Neural cell (in vitro differentiated cells): ENCODE measurements at regions not wholly inside any gene's neighbourhood (a gene's known extent, or its start where the extent isn't known, plus 50 kb on each side); places are given as distances from the start of the nearest gene placed in this dataset.

Experiments used
- H2AFZ ChIP-seq: fragments of 200-600, 300-800 bp; sonication (generic), shearing (Covaris generic); 2 replicates; pipeline ENCODE4 v1.6.0; 2014; ENCODE audit warnings: low read depth, mild to moderate bottlenecking, antibody characterized with exemption, low read length, moderate library complexity
- H3F3A ChIP-seq: fragments of 200-600 bp; shearing (Covaris generic); 2 replicates; pipeline ENCODE4 v1.6.1; 2016; ENCODE audit warnings: mild to moderate bottlenecking, moderate library complexity, mixed read lengths, antibody characterized with exemption, low read length; ENCODE audit not compliant: insufficient read depth, poor library complexity, severe bottlenecking
- H3K27ac ChIP-seq: fragments of 200-600, 300-800 bp; sonication (generic), shearing (Covaris generic); 2 replicates; pipeline ENCODE4 v1.5.1; 2014; ENCODE audit warnings: mild to moderate bottlenecking, low read length, moderate library complexity
- H3K27me3 ChIP-seq: fragments of 300-800, 200-600 bp; sonication (generic), shearing (Covaris generic); 2 replicates; pipeline ENCODE4 v1.6.0; 2014; ENCODE audit warnings: mild to moderate bottlenecking, low read depth, low read length, moderate library complexity; ENCODE audit not compliant: insufficient read depth
- H3K36me3 ChIP-seq: fragments of 300-800, 200-600 bp; sonication (generic), shearing (Covaris generic); 2 replicates; pipeline ENCODE4 v1.5.1; 2014; ENCODE audit warnings: mild to moderate bottlenecking, antibody characterized with exemption, low read length, moderate library complexity; ENCODE audit not compliant: insufficient read depth
- H3K4me2 ChIP-seq: fragments of 300-800, 200-600 bp; sonication (generic), shearing (Covaris generic); 2 replicates; pipeline ENCODE4 v1.6.0; 2014; ENCODE audit warnings: mild to moderate bottlenecking, low read length
- H3K4me3 ChIP-seq: fragments of 300-800, 200-600 bp; sonication (generic), shearing (Covaris generic); 2 replicates; pipeline ENCODE4 v1.5.1; 2014; ENCODE audit warnings: mild to moderate bottlenecking, low read length, moderate library complexity
- H3K79me2 ChIP-seq: fragments of 200-600 bp; shearing (Covaris generic); replicated peaks from 2 replicates; pipeline ENCODE4 v1.6.0; 2014; ENCODE audit warnings: mild to moderate bottlenecking, low read length, moderate library complexity; ENCODE audit not compliant: insufficient read depth
- H3K9ac ChIP-seq: fragments of 300-800, 200-600 bp; sonication (generic), shearing (Covaris generic); 2 replicates; pipeline ENCODE4 v1.6.1; 2016; ENCODE audit warnings: mild to moderate bottlenecking, low read length, mixed read lengths
- H3K9me2 ChIP-seq: fragments of 200-600 bp; shearing (Covaris generic); 2 replicates; pipeline ENCODE4 v1.6.1; 2016; ENCODE audit warnings: mild to moderate bottlenecking, low read length, mixed read lengths; ENCODE audit not compliant: insufficient read depth
- H3K9me3 ChIP-seq: fragments of 200-600, 300-800 bp; sonication (generic), shearing (Covaris generic); 2 replicates; pipeline ENCODE4 v1.6.1; 2016; ENCODE audit warnings: mild to moderate bottlenecking, mixed run types, low read length, moderate library complexity, mixed read lengths
- H4K20me1 ChIP-seq: fragments of 200-600 bp; shearing (Covaris generic); 2 replicates; pipeline ENCODE4 v1.6.1; 2016; ENCODE audit warnings: mild to moderate bottlenecking, mixed run types; ENCODE audit not compliant: insufficient read depth
- EP300 ChIP-seq: fragments of 450-650 bp; conservative IDR thresholded peaks from 2 replicates; pipeline ENCODE4 v1.6.1; 2014; ENCODE audit warnings: antibody characterized with exemption, mild to moderate bottlenecking, moderate library complexity; ENCODE audit not compliant: poor library complexity, severe bottlenecking
- EZH2 ChIP-seq: fragments of 200-600, 300-800 bp; shearing (Covaris generic), sonication (generic); IDR thresholded peaks from 2 replicates; pipeline ENCODE4 v1.6.1; 2014; ENCODE audit warnings: antibody characterized with exemption, low read length, borderline replicate concordance, mild to moderate bottlenecking; ENCODE audit not compliant: insufficient read depth, poor library complexity, severe bottlenecking
- MXI1 ChIP-seq: fragments of 450-650 bp; conservative IDR thresholded peaks from 2 replicates; pipeline ENCODE4 v1.6.1; 2014; ENCODE audit warnings: antibody characterized with exemption, mild to moderate bottlenecking; ENCODE audit not compliant: poor library complexity, severe bottlenecking
- POLR2AphosphoS5 ChIP-seq: IDR thresholded peaks from 2 replicates; pipeline ENCODE4 v1.6.1; 2012
- RAD21 ChIP-seq: fragments of 450-650 bp; conservative IDR thresholded peaks from 2 replicates; pipeline ENCODE4 v1.6.1; 2014; ENCODE audit warnings: antibody characterized with exemption, mild to moderate bottlenecking, moderate library complexity
- SMC3 ChIP-seq: fragments of 450-650 bp; conservative IDR thresholded peaks from 2 replicates; pipeline ENCODE4 v1.6.1; 2014; ENCODE audit warnings: antibody characterized with exemption, mild to moderate bottlenecking, moderate library complexity; ENCODE audit not compliant: poor library complexity
- TAF1 ChIP-seq: IDR thresholded peaks from 2 replicates; pipeline ENCODE4 v1.6.1; 2012; ENCODE audit warnings: low read depth
- TF ChIP-seq, protein P1 (sequence below): IDR thresholded peaks from 2 replicates; pipeline ENCODE4 v1.6.1; 2012; ENCODE audit warnings: borderline replicate concordance
- TF ChIP-seq, protein P2 (sequence below): fragments of 450-650 bp; IDR thresholded peaks from 2 replicates; pipeline ENCODE4 v1.5.1; 2014; ENCODE audit warnings: antibody characterized with exemption, mild to moderate bottlenecking, moderate library complexity; ENCODE audit not compliant: poor library complexity, severe bottlenecking

DNA sequence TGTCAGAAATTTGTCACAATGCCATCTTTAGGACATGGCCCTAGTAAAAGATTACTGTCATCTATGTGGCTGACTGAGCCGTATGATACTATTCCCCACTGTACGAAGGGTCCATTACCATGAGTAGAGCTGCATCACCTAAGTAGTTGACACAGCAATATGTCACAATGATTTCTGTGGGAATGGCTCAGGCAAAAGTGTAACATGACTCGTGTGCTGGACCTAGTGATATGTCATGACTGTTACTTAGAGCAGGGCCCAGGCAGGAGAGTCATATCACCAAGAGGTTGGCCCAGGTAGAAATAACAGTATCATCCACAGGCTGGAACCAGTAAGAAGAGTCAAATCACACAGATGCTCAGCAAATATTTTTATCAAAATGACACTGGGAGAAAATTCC lies 1051.8 kb upstream of the AMELY start:
- H3K27ac ChIP-seq = no peak overlapping the region
- H3K4me3 ChIP-seq = no peak overlapping the region
- H3K9ac ChIP-seq = no peak overlapping the region
- H3K36me3 ChIP-seq = no peaks in the 10 kb centered on the region
- no peaks in the 10 kb centered on the region for H3K79me2 ChIP-seq
- no peaks in the 10 kb centered on the region for H3K27me3 ChIP-seq
- no peaks in the 10 kb centered on the region for H3K9me3 ChIP-seq
- H2AFZ ChIP-seq = no peak overlapping the region
- no peaks in the 10 kb centered on the region for H3K9me2 ChIP-seq
- H4K20me1 ChIP-seq = no peaks in the 10 kb centered on the region
- TF ChIP-seq RAD21 (no peak), EZH2 (no peak), TAF1 (no peak), MXI1 (no peak), POLR2AphosphoS5 (no peak), EP300 (no peak), SMC3 (no peak)
- TF ChIP-seq, protein P1, sequence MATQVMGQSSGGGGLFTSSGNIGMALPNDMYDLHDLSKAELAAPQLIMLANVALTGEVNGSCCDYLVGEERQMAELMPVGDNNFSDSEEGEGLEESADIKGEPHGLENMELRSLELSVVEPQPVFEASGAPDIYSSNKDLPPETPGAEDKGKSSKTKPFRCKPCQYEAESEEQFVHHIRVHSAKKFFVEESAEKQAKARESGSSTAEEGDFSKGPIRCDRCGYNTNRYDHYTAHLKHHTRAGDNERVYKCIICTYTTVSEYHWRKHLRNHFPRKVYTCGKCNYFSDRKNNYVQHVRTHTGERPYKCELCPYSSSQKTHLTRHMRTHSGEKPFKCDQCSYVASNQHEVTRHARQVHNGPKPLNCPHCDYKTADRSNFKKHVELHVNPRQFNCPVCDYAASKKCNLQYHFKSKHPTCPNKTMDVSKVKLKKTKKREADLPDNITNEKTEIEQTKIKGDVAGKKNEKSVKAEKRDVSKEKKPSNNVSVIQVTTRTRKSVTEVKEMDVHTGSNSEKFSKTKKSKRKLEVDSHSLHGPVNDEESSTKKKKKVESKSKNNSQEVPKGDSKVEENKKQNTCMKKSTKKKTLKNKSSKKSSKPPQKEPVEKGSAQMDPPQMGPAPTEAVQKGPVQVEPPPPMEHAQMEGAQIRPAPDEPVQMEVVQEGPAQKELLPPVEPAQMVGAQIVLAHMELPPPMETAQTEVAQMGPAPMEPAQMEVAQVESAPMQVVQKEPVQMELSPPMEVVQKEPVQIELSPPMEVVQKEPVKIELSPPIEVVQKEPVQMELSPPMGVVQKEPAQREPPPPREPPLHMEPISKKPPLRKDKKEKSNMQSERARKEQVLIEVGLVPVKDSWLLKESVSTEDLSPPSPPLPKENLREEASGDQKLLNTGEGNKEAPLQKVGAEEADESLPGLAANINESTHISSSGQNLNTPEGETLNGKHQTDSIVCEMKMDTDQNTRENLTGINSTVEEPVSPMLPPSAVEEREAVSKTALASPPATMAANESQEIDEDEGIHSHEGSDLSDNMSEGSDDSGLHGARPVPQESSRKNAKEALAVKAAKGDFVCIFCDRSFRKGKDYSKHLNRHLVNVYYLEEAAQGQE = no peak
- TF ChIP-seq, protein P2, sequence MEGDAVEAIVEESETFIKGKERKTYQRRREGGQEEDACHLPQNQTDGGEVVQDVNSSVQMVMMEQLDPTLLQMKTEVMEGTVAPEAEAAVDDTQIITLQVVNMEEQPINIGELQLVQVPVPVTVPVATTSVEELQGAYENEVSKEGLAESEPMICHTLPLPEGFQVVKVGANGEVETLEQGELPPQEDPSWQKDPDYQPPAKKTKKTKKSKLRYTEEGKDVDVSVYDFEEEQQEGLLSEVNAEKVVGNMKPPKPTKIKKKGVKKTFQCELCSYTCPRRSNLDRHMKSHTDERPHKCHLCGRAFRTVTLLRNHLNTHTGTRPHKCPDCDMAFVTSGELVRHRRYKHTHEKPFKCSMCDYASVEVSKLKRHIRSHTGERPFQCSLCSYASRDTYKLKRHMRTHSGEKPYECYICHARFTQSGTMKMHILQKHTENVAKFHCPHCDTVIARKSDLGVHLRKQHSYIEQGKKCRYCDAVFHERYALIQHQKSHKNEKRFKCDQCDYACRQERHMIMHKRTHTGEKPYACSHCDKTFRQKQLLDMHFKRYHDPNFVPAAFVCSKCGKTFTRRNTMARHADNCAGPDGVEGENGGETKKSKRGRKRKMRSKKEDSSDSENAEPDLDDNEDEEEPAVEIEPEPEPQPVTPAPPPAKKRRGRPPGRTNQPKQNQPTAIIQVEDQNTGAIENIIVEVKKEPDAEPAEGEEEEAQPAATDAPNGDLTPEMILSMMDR = no peak
- H3F3A ChIP-seq = no peaks in the 10 kb centered on the region
- no peak overlapping the region for H3K4me2 ChIP-seq

DNA sequence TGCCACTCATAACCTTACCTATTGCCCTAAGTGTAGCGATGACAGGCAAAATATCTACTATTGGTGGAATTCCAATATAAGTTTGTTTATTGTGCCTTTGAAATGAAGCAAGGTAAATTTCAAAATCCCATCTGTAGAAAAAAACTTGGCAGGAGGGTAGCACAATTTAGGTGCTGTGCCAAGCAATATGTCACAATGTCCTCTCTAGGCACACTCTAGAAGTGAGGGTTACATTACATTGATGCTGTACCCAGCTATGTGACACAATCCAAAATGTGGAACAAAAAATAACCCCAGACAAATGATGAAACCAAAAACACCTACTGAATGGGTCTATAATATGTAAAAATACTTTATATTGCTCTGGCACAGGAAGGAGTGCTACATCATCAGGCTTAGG lies 1050.8 kb upstream of the AMELY start:
- TF ChIP-seq SMC3 (no peak), POLR2AphosphoS5 (no peak), RAD21 (no peak), EP300 (no peak), TAF1 (no peak), MXI1 (no peak), EZH2 (no peak)
- TF ChIP-seq, protein P2 = no peak
- TF ChIP-seq, protein P1 = no peak
- Histone ChIP-seq H4K20me1 (no peaks in the 10 kb centered on the region), H3K9me3 (no peaks in the 10 kb centered on the region), H3K79me2 (no peaks in the 10 kb centered on the region), H3K4me2 (no peak overlapping the region), H2AFZ (no peak overlapping the region), H3K27ac (no peak overlapping the region), H3F3A (no peaks in the 10 kb centered on the region), H3K4me3 (no peak overlapping the region), H3K9ac (no peak overlapping the region), H3K36me3 (no peaks in the 10 kb centered on the region), H3K27me3 (no peaks in the 10 kb centered on the region), H3K9me2 (no peaks in the 10 kb centered on the region)
